GM04503 (cell line): ENCODE measurements at regions not wholly inside any gene's neighbourhood (a gene's known extent, or its start where the extent isn't known, plus 50 kb on each side); places are given as distances from the start of the nearest gene placed in this dataset.

Experiments used
- DNase-seq: peaks from one replicate; pipeline ENCODE4 v3.0.0-alpha.2; 2012; ENCODE audit warnings: low read depth

- DNase-seq: no peak
These were observed 518.3 kb downstream of the DHX35 start for GRCh38 chr20:39480276-39481043.

- DNase-seq: no peak
These were observed 517.2 kb downstream of the DHX35 start for GRCh38 chr20:39479196-39479810.

DNA sequence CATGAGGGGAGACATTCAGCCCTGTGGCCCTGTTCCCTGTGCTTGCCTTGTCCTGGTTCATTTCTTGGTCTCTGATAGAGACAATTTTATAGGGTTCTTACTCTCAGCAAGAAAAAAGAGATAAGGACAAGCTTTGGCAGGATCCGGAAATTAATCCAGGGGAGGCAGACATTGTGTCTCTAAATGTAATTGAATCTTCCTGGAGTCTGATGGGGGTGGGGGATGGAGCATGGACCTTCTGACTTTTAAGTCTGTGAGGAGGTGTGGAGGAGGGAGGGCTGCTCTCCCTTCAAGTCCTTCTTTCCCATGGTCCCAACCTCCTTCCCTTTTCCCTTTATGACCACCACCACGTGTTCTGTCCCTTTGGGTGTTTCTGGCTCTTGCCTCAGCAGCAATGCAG is 512.7 kb downstream of the DHX35 start:
- DNase-seq: no peak

DNA sequence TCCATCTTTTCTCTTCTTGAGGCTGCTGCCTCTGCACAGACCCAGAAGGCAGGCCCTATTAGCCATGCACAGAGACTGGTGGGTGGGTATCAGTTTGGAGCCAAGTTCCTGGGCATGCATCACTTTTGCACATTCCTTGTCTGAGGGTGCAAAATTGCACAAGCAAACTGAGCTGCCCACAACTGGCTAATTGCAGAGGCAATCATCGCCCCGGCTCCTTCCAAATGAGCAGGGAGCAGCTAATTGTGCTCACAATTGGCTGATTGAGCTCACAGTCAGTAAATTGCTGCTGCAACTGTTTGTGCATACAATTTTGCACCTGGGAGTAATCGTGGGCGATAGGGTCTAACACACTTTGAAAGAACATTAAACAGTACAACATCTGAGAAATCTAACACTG is 511.4 kb downstream of the DHX35 start:
- no peak for DNase-seq

DNA sequence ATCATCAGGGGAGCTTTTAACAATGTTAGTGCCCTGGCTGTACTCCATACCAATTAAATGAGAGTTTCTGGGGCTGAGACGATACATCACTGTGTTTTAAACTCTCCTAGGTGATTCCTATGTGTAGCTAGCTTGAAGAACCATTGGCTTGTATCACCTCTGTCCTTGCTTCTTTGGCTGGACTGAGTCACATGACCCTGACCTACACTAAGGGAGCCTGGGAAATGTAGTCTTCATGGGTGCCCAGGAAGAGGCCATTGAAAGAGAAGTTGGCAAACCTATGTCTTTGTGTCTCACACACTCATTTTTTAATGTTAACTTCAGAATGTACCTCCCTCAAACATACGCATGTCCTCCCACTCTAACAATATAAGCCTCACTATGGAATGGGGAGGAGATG is 506.6 kb downstream of the DHX35 start:
- no peak for DNase-seq

DNA sequence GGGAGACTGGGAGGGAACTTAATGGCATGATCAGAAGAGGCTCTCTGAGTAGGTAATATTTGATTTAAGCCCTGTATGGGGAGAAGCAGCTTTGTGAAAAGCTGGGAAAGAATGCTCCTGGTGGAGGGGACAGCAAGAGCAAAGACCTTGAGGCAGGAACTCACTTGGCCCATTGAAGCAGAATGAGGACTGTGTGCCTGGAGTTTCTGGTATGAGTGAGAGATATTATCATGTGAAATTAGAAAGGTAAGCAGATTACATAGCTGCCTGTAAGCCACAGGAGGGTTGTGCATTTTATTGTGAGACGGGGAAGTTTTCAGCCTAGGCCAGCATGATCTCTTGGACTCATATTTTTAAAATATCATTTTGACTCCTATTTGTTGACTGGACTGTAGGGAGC is 502.1 kb downstream of the DHX35 start:
- no peak for DNase-seq

- DNase-seq: no peak
These were observed 500.3 kb downstream of the DHX35 start for GRCh38 chr20:39462416-39462945.

- DNase-seq: no peak
These were observed 496.3 kb downstream of the DHX35 start for GRCh38 chr20:39458452-39458851.

- no peak for DNase-seq
These were observed 491.7 kb downstream of the DHX35 start for GRCh38 chr20:39453890-39454289.

DNA sequence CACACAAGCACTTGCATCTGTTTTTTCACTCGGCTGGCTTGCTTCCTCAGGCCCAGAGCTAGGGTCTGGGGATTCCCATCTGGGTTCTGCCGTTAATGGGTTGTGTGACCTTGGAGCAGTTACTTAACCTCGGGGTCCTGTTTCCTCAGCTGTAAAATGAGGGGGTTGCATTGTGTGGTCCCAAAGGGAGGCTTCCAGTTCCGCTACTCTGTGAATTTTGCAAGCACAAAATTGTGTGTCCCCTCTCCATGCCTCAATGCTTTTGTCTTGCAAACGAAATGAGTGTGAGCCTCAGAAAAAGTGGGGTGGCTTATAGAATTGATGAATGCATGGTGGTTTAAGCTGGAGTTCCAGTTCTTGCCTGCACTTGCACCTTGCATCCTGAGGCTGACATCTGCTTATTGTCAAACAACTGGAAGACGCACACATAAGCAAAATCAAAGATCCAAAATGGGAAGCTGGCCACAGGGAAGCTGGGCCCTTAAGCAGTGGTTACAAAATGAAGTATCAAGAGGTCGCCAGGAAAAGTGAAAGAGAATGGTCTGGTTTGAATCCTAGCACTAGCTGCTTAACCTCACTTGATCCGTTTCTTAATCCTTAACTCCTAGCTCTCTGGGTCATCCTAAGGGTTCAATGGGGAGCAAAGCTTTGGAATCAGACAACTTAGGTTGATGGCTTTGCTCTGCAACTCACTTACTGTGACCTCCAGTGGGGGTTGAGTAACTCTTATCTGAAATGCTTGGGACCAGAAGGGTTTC is 490.6 kb downstream of the DHX35 start:
- DNase-seq: no peak

DNA sequence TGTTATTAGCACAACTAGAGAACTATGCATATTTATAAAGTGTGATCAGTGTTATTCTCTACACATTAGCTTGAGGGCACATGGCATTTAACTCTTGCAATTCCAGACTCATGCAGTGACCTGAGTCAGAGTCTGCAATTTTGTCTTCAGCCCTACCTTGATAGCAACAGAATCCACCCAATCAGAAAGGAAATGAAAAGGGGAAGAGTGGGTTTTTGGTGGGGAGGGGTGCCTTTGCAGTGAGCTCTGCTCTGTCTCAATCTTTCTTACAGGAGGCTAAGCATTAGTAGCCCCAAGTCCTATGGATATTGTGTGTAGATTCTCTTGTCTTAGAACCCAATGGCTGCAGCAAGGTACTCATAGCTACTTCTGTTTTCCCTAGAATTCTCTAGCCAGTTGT is 489.2 kb downstream of the DHX35 start:
- DNase-seq: no peak

DNA sequence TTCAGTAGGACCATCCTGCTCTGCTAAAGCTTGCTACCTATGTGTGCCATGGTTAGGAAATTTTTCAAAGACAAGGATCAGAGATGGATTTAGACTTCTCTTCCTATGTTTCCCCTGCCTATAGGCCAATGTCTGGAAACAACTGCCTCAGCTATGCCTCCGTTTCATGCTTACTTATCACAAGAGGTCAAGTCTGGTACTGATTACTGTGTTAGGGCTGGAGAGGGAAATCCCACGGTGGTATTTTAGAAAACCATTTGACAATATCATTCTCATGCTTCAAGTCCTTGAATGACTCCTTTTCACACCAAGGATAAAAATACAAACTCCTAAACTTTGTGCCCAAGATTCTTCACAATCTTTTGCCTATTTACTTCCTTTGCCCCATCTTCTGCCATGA is 484.3 kb downstream of the DHX35 start:
- no peak for DNase-seq

- DNase-seq: no peak
These were observed 483.0 kb downstream of the DHX35 start for GRCh38 chr20:39445095-39445494.

DNA sequence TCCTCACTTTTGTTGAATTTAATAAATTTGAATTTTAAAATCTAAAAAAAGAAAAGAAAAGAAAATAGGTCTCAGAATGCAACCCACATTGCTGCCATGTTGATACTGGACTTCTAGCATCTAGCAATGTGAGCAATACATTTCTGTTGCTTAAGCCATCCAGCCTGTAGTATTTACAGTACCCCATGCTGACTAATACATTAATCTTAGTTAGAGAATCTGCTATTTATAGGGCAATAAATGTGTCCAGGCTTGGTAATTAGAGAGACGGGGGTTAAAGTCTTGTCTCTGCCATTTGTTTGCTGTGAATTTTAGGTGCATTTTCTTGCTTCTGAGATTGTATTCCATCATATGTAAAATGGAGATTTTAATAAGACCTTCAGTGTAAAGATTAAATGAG is 471.3 kb downstream of the DHX35 start:
- DNase-seq: no peak

- no peak for DNase-seq
These were observed 469.1 kb downstream of the DHX35 start for GRCh38 chr20:39431091-39431880.

DNA sequence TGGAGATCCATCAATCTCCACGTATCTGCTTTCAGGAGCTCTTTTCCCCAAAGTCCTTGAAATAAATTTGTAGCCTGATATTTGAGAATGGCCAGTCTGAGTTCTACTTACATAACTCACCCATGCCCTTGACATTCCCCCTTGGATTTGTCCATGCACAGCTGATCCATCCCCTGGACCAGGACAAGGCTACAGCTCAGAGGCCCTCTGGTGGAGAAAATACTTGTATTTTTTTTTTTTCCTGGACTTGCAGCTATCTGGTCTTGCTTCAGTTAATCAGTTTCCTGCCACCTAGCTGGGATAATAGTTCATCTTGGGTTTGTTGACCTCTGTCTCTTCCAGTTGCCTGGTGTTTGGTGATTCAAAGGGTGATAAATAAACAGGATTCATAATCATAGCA is 467.6 kb downstream of the DHX35 start:
- DNase-seq: no peak

DNA sequence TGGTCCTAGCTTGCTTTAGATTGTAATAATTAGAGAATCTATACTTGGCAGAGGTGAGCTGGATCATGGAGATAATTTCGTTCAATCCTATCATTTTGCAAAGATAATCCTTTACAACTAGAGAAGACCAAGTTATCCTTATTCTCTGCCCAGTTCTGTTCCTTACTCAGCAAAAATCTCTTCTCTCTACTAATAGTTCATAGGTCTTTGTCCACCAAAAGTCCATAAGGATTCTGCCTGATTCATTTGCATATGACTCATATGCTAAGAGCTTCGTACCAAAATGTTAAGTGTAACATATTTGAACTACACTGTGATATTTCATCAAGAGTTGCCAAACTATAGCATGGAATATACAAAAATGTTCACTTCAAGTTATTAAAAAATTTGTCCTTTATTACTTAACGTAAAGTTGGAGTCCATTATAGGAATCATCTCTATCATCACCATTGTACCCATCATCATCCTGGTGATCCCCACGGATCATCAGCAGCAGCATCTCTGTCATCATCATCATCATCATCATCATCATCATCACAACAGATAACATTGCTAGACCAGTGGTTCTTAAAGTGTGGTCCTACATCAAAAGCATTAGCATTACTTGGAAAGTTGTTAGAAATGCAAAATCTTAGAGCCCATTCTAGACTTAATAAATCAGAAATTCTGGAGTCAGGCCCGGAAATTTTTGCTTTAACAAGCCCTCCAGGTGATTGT is 463.0 kb downstream of the DHX35 start:
- DNase-seq: no peak

- no peak for DNase-seq
These were observed 459.5 kb downstream of the DHX35 start for GRCh38 chr20:39421571-39422105.

- DNase-seq: no peak
These were observed 449.9 kb downstream of the DHX35 start for GRCh38 chr20:39412091-39412490.

GRCh38 chr20:39399463-39399862 is 437.3 kb downstream of the DHX35 start:
- DNase-seq: no peak

- no peak for DNase-seq
These were observed 436.5 kb downstream of the DHX35 start for GRCh38 chr20:39398656-39399055.
